22Rv1 (cell line): ENCODE measurements at regions not wholly inside any gene's neighbourhood (a gene's known extent, or its start where the extent isn't known, plus 50 kb on each side); places are given as distances from the start of the nearest gene placed in this dataset.

ENCODE experiments used
- H3K27ac ChIP-seq: fragments of 450-650 bp; 2 replicates; pipeline ENCODE4 v1.5.1; 2017
- ZFX ChIP-seq: fragments of 450-650 bp; IDR thresholded peaks from 2 replicates; pipeline ENCODE4 v1.6.1; 2017; ENCODE audit warnings: antibody characterized with exemption, borderline replicate concordance
- TF ChIP-seq, protein P1 (sequence below): fragments of 450-650 bp; IDR thresholded peaks from 2 replicates; pipeline ENCODE4 v1.5.1; 2017; ENCODE audit warnings: mild to moderate bottlenecking

DNA sequence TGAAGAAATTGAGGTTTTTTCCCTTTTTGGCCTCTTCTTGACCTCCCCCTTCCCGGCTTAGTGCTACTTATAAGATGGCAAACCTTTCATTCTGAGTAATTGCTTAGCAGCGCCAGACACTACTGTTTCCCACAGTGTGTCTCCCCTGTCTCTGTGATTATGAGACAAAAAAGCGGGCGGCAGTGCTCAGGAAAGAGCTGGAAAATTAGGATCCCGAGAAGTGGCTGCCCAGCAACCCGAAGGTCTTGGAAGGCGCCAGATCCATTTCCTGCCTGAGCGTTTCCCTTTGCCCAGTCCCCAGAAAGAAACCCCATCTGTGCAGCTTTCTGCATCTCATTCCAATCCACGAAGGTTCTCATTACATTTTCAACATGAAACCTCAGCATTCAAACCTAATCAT, 191.9 kb upstream of the APCDD1 start:
- no peak for TF ChIP-seq ZFX
- TF ChIP-seq, protein P1, sequence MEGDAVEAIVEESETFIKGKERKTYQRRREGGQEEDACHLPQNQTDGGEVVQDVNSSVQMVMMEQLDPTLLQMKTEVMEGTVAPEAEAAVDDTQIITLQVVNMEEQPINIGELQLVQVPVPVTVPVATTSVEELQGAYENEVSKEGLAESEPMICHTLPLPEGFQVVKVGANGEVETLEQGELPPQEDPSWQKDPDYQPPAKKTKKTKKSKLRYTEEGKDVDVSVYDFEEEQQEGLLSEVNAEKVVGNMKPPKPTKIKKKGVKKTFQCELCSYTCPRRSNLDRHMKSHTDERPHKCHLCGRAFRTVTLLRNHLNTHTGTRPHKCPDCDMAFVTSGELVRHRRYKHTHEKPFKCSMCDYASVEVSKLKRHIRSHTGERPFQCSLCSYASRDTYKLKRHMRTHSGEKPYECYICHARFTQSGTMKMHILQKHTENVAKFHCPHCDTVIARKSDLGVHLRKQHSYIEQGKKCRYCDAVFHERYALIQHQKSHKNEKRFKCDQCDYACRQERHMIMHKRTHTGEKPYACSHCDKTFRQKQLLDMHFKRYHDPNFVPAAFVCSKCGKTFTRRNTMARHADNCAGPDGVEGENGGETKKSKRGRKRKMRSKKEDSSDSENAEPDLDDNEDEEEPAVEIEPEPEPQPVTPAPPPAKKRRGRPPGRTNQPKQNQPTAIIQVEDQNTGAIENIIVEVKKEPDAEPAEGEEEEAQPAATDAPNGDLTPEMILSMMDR, result no peak
- H3K27ac ChIP-seq, result no peak overlapping the region

- no peak for TF ChIP-seq ZFX
- TF ChIP-seq, protein P1, result no peak
- H3K27ac ChIP-seq, result no peak overlapping the region
Measured at GRCh38 chr18:10264260-10264659, 190.2 kb upstream of the APCDD1 start.

DNA sequence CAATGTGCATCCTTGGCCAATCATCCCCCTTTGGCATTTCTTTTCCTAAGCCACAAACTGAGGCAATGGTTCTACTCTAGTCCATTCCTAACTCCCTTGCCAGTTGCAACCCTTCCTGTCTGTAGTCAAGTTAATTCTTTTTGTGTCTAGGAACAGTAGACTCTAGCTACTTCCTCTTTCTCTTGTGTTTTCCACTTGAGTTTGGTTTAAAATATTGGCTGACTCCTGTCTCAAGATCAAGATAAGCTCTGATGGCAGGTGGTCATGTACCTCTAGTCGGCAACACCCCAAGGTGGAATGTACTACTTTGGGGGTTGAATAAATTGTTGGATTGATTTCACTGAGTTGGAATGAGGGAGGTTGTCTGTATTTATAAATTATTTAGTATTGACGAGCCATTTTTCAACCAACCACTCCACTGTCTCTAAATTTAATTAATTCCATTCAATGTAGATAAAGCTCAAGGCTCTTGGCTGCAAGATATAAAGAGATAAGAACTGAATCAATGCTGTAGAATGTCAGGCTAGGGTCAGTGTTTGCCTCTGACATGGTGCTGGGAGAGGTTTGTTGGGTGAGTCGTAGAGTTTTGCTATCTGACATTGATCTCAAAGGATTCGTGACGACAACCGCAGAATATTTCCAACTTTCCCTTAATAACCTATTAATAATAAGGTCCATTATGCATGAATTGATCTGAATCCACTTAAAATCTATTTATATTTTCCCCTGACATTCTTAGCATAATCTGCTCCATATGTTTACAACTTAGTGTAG, 188.7 kb upstream of the APCDD1 start:
- no peak for TF ChIP-seq ZFX
- TF ChIP-seq, protein P1, result no peak
- H3K27ac ChIP-seq, result no peak overlapping the region

DNA sequence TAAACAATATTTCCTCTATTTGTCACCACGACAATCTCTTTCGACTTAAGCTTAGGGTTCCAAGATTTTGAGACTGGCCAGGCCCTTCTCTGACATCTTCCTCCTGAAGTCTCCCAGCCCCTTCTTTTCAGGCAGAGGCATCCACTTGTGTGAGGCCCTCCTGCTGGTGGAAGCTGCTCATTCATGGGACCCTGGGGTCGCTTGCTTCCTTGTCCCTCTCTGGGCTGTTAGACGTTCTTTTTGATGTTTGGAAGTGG, 188.2 kb upstream of the APCDD1 start:
- TF ChIP-seq, protein P1, result no peak
- TF ChIP-seq ZFX, result no peak
- H3K27ac ChIP-seq, result no peak overlapping the region

GRCh38 chr18:10269261-10269660, 185.2 kb upstream of the APCDD1 start:
- TF ChIP-seq ZFX, result no peak
- TF ChIP-seq, protein P1, result no peak
- H3K27ac ChIP-seq, result no peak overlapping the region

DNA sequence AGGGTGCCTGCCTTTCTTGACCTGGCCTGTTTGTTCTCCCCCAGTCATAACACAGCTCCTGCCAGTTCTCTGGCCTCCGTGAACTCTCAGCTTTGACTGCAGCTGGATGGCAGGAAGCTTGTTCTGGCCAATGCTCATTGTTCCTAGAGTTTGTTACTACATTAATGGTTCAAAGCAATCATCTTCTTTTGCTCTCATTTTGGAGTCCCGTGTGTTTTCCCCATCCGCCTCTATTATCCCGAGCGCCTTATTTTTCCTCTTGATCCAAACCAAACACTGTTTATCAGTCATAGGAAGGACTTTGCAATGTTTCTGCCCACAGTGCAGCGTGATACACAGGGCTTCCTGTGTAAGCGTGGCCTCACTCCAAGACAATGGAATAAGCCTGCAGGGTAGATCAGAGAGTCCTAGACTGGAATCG, 184.3 kb upstream of the APCDD1 start:
- no peak for TF ChIP-seq ZFX
- TF ChIP-seq, protein P1, result no peak
- H3K27ac ChIP-seq, result no peak overlapping the region

DNA sequence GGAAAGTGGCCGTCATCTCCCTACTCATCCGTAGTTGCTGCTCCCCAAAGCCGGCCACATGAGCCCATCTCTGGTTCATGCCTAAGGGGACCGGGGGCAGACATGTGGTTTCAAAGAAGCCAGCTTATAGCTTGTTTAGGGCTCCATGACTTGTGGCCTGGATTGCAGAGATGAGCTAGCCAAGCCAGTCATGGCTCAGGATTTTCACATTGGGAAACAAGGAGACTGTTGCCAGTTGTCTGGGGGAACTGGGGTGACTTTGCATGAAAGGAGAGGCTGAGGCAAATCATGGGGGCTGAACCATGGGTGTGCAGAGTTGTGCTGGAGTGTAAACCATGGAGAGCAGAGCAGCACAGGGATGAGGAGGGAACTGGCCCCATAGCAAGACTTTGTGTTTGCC, 183.0 kb upstream of the APCDD1 start:
- TF ChIP-seq, protein P1, result no peak
- TF ChIP-seq ZFX, result no peak

More for the DNA sequence above, 183.0 kb upstream of the APCDD1 start:
- H3K27ac ChIP-seq, result no peak overlapping the region
